Thymus (tissue), 11 donors: ENCODE measurements at regions not wholly inside any gene's neighbourhood (a gene's known extent, or its start where the extent isn't known, plus 50 kb on each side); places are given as distances from the start of the nearest gene placed in this dataset.
"Not testable (repeated sequence)": the region's sequence is repeated elsewhere in the genome, so short reads cannot be mapped to it uniquely, and the experiment has no call there.

Source experiments
- DNase-seq, 9 donors: peaks; one replicate each; pipeline ENCODE4 v3.0.0-alpha.2; 2013; ENCODE audit warnings: low spot score in 9 of 9, low read depth in 6 of 9, missing footprints in 1 of 9
- H3K27ac ChIP-seq, 2 donors: one replicate each; pipeline ENCODE4 v1.5.1; 2013; ENCODE audit warnings: control low read depth in 1 of 2, low read depth in 1 of 2, low read length in 1 of 2, mild to moderate bottlenecking in 1 of 2, moderate library complexity in 1 of 2
- H3K27me3 ChIP-seq, 2 donors: one replicate each; pipeline ENCODE4 v1.5.1; 2013; ENCODE audit warnings: low read length in 1 of 2; ENCODE audit not compliant: control insufficient read depth in 2 of 2, insufficient read depth in 1 of 2
- H3K36me3 ChIP-seq, 2 donors: one replicate each; pipeline ENCODE4 v1.5.1; 2013; ENCODE audit warnings: low read length in 1 of 2, mild to moderate bottlenecking in 1 of 2, moderate library complexity in 1 of 2; ENCODE audit not compliant: control insufficient read depth in 2 of 2, insufficient read depth in 2 of 2
- H3K4me1 ChIP-seq, 2 donors: one replicate each; pipeline ENCODE4 v1.5.1; 2013; ENCODE audit warnings: low read length in 2 of 2; ENCODE audit not compliant: control insufficient read depth in 2 of 2, insufficient read depth in 2 of 2
- H3K4me3 ChIP-seq, 2 donors: one replicate each; pipeline ENCODE4 v1.5.1; 2013; ENCODE audit warnings: low read length in 2 of 2, control low read depth in 1 of 2, mild to moderate bottlenecking in 1 of 2
- H3K9me3 ChIP-seq, 2 donors: one replicate each; pipeline ENCODE4 v1.5.1; 2013; ENCODE audit warnings: low read length in 1 of 2, mild to moderate bottlenecking in 1 of 2; ENCODE audit not compliant: control insufficient read depth in 2 of 2, insufficient read depth in 1 of 2
- WGBS: extraction: QIAGEN DNeasy Blood & Tissue Kit; methylation state at CpG from one replicate; pipeline ENCODE4 v1.1.7; 2013; 5-methylcytosine and 5-hydroxymethylcytosine counted together
- donor health status: healthy.

DNA sequence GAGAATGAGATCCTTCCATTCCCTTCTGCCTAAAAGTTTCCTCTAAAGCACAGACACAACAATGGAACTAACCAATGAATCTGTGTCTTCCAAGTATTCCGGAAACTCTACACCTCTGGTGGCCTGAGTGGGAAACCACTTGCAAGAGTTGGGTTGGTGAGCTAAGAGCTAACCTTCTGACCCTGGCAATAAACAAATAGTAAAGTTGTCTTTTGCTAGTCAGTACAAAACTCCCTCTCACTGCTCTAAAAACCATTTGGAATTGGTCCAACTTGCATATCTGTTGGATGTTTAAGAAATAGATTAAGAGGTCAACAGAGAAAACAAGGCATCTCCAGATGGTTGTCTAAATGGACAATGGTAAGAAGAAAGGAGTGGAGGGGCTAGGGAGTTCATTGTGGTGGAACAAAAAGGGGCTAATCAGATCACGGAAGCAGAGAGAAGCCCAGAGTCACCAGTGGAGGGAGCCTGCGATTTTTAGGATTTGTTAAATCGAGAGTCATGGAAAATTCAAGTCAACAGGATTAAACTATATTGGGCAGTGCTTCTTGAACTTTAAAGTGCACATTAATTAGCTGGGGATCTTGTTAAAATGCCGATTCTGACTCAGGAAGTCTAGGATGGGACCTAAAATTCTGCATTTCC is 192.3 kb downstream of the EVX1 start:
- H3K4me3 ChIP-seq, result no peak overlapping the region
- no peaks in the 10 kb centered on the region for H3K27me3 ChIP-seq
- 97% methylated on average over 5 of the region's 5 CpGs for WGBS
- H3K27ac ChIP-seq, result no peak overlapping the region
- DNase-seq, result no peak
- no peaks in the 10 kb centered on the region for H3K4me1 ChIP-seq
- no peaks in the 10 kb centered on the region for H3K9me3 ChIP-seq
- no peaks in the 10 kb centered on the region for H3K36me3 ChIP-seq

DNA sequence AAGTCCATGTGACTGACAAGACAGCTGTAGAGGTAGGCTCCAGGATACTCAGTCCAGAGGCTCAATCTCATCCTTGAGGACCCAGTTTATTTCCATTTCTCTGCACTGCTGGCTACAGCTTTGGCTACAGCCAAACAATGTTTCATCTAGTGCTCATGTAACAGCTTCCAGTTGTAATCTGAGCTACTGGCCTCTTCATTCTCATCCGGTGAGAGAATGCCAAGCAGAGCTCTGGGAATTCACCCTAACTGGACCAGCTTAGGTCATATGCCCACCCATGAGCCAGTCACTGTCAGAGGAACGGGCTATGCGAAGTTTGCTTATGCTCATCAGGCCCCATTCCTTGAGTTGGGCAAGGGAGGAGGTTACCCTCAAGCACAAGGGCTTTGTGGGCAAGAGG is 192.9 kb downstream of the EVX1 start:
- H3K36me3 ChIP-seq, result no peaks in the 10 kb centered on the region
- no peaks in the 10 kb centered on the region for H3K27me3 ChIP-seq
- no peaks in the 10 kb centered on the region for H3K4me1 ChIP-seq
- 63% methylated on average over 3 of the region's 3 CpGs for WGBS
- no peak for DNase-seq
- no peaks in the 10 kb centered on the region for H3K9me3 ChIP-seq
- H3K27ac ChIP-seq, result no peak overlapping the region
- no peak overlapping the region for H3K4me3 ChIP-seq

DNA sequence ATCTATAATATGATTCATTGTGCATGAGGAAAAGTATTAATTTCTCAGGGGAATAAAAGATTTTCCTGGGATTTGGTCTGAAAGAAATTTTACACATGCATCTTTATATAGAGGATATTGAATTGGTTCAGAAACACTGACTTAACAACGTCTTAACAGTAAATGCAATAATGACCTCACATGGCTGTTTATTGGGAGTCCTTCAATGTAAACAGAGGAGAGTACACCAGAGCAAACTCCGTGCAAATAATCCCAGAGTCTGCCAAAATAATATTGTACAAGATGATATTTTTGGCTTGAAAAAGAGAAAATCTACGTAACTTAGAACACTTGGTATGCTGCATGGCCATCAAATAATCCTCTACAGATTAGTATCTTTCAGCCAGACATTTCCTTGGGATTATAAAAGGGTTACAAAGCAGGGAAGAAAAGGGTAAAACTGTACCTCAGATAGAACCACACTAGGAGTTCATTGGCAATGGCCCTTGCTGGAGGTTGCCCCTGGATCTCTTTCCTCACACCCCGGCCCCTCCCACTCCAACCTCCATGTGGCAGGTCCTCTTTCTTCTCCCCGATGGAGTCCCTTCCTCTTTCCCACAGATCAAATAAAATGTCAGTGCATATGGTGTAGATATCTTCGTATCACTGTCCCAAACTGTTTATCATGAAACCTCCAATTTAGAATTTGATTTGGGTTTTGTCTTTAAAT is 196.4 kb downstream of the EVX1 start:
- no peak for DNase-seq
- WGBS, result 70% methylated on average over 6 of the region's 6 CpGs
- Histone ChIP-seq H3K27ac (no peak overlapping the region), H3K4me1 (no peaks in the 10 kb centered on the region), H3K9me3 (no peaks in the 10 kb centered on the region), H3K4me3 (no peak overlapping the region), H3K36me3 (no peaks in the 10 kb centered on the region), H3K27me3 (no peaks in the 10 kb centered on the region)

DNA sequence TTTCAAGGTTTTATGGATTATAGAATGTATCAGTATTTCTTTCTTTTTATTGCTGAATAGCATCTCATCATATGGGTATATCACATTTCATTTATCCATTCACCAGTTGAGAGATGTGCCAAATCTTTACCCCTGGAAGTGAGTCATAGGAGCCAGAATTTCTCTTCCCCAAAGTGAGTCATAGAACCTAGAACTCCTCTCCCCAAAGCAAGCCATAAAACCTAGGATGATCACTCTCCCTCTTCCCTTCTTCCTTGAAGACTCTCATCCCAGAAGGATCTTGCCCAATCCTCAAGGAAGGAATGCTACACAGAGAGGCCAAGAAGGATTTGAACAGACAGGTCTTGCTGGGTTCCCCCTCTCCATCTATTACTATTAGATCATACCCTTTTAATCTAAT is 199.9 kb downstream of the EVX1 start:
- Histone ChIP-seq H3K27ac (no peak overlapping the region), H3K27me3 (no peaks in the 10 kb centered on the region), H3K4me3 (no peak overlapping the region), H3K9me3 (no peaks in the 10 kb centered on the region), H3K36me3 (no peaks in the 10 kb centered on the region), H3K4me1 (no peaks in the 10 kb centered on the region)
- no peak for DNase-seq

DNA sequence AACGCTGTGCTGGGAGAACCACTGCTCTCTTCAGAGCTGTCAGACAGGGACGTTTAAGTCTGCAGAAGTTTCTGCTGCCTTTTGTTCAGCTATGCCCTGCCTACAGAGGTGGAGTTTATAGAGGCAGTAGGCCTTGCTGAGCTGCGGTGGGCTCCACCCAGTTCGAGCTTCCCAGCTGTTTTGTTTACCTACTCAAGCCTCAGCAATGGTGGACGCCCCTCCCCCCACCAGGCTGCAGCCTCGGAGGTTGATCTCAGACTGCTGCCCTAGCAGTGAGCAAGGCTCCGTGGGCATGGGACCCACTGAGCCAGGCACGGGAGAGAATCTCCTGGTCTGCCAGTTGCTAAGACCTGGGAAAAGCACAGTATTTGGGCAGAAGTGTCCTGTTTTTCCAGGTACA is 206.4 kb downstream of the EVX1 start:
- not testable (repeated sequence) for H3K4me1 ChIP-seq, H3K36me3 ChIP-seq, DNase-seq, H3K4me3 ChIP-seq, H3K27ac ChIP-seq, H3K27me3 ChIP-seq, H3K9me3 ChIP-seq
- 79% methylated on average over 8 of the region's 8 CpGs for WGBS

DNA sequence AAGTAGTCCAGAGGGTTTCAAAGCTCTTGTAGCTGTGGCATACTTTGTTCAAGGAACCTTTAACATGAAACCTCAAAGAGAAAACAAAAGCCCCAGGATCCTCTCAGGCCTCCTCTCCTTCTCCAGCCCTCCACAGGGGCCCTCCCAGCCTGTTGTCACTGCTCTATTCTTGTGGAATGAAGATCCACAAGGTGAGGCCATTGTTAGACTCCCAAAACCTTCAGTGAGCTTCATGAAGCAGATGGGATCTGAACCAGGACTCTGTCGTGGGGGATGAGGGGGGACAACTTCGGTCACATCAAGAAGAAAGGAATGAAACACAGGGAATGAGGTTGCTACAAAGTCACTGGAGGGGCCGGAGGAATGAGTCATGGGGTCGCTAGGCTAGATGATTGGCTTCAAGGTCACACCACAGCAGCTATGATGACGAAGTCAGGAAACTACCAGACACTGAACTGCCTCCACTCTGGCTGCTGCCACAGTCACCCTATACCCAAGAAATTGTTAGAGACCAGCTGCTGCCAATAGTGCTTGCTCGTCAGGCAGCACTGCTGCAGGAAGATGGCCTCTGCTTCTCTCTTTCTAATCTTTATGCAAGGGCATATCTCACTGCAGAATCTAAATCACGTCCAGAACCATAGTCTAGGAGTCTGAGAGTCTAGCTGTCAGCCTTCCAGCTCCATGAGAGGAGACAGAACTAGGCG is 208.8 kb downstream of the HIBADH start:
- no peaks in the 10 kb centered on the region for H3K4me1 ChIP-seq
- H3K27ac ChIP-seq, result no peak overlapping the region
- H3K27me3 ChIP-seq, result no peaks in the 10 kb centered on the region
- no peaks in the 10 kb centered on the region for H3K9me3 ChIP-seq
- no peak for DNase-seq
- H3K4me3 ChIP-seq, result no peak overlapping the region
- no peaks in the 10 kb centered on the region for H3K36me3 ChIP-seq
- 92% methylated on average over 8 of the region's 8 CpGs for WGBS

DNA sequence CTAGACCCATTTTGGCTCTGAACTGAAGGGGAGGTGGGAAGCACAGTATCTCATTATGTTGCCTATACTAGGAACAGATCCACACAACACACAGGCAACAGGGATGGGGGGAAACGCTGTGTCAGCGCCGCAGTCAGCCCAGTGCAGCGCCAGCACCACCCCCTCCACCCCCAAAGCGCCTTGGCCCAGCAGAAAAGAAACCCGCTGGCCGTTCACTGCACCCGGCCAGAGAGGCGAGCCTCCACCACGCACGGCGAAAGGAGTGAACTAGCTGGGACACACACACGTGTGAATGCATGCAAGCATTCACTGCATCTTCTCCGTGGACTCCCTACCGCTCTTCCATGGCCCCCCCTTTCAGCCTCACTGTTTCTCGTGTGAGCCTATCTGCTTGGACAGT is 205.6 kb downstream of the HIBADH start:
- H3K9me3 ChIP-seq, H3K27ac ChIP-seq, H3K27me3 ChIP-seq, DNase-seq, H3K4me3 ChIP-seq, H3K4me1 ChIP-seq, H3K36me3 ChIP-seq: not testable (repeated sequence)
- WGBS, result 93% methylated on average over 16 of the region's 16 CpGs

DNA sequence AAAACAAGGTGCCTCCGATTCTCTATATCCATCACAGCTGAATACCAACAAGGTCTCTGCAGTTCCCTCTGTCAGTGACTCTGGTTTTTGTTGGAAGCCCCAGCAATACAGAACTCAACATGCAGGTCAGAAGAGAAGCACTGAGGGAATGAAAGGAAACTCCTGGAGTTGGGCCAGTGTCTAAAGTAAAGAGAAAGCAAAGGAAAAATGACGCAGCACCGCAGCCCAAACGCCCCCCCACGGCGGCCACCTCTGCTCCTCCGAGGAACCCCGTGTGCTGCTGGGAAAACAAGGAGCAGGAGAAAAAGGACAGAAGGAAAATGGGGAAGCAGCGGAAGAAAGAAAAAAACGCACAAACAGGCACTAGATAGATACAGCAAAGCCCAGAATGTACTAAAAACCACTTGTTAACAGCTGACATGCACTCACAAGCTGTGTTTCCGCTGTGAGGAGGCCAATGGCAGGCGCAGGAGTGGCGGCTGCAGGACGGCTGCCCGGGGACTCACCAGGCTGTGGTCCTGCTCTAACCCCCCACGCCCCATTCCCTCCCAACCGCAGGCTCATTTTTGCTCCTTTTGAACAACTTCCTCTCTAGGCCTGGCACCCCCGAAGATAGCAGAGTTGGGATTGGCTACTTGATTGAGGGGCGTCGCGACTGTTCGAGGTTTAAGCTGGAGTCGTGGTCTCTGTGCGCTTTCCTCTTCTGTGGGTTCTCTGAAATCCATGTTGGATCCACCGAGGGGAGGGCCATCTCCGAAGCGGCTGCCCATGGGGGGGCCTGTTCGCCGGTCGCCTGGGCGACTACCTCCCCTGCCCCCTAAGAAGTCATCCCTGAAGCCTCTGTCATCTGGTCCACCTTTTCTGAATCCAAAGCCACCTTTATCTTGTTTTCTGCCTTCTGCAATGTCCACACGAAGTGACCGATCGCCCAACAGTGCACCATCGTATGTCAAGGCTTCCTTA is 204.8 kb downstream of the HIBADH start:
- 85% methylated on average over 31 of the region's 35 CpGs for WGBS
- H3K36me3 ChIP-seq, DNase-seq, H3K27ac ChIP-seq, H3K4me1 ChIP-seq, H3K27me3 ChIP-seq, H3K4me3 ChIP-seq, H3K9me3 ChIP-seq: not testable (repeated sequence)
